ENCODE measurements at regions not wholly inside any gene's neighbourhood (a gene's known extent, or its start where the extent isn't known, plus 50 kb on each side); places are given as distances from the start of the nearest gene placed in this dataset.

DNA sequence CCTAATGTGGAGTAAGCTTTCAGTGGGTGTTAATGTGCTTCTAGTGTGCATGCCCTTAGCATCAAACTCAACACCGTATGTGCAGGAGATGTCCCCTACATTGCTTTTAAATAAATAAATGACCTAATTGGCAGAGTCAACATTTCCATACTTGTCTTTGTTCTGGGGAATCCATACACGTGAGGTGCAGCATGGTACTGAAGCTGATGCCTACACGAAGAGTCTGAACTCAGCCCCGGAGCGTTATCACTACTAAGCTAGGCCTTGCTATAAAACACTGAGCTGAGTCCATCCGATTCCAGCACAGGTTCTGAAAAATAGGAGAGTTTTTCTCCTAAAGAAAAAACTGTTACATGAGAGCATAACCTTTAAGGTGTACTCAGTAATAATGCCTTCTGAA lies 125.0 kb upstream of the DYRK2 start:
- TF ChIP-seq, protein P1, sequence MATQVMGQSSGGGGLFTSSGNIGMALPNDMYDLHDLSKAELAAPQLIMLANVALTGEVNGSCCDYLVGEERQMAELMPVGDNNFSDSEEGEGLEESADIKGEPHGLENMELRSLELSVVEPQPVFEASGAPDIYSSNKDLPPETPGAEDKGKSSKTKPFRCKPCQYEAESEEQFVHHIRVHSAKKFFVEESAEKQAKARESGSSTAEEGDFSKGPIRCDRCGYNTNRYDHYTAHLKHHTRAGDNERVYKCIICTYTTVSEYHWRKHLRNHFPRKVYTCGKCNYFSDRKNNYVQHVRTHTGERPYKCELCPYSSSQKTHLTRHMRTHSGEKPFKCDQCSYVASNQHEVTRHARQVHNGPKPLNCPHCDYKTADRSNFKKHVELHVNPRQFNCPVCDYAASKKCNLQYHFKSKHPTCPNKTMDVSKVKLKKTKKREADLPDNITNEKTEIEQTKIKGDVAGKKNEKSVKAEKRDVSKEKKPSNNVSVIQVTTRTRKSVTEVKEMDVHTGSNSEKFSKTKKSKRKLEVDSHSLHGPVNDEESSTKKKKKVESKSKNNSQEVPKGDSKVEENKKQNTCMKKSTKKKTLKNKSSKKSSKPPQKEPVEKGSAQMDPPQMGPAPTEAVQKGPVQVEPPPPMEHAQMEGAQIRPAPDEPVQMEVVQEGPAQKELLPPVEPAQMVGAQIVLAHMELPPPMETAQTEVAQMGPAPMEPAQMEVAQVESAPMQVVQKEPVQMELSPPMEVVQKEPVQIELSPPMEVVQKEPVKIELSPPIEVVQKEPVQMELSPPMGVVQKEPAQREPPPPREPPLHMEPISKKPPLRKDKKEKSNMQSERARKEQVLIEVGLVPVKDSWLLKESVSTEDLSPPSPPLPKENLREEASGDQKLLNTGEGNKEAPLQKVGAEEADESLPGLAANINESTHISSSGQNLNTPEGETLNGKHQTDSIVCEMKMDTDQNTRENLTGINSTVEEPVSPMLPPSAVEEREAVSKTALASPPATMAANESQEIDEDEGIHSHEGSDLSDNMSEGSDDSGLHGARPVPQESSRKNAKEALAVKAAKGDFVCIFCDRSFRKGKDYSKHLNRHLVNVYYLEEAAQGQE (IDR thresholded peaks at IDR 0.05): no peak
- TF ChIP-seq, protein P2, sequence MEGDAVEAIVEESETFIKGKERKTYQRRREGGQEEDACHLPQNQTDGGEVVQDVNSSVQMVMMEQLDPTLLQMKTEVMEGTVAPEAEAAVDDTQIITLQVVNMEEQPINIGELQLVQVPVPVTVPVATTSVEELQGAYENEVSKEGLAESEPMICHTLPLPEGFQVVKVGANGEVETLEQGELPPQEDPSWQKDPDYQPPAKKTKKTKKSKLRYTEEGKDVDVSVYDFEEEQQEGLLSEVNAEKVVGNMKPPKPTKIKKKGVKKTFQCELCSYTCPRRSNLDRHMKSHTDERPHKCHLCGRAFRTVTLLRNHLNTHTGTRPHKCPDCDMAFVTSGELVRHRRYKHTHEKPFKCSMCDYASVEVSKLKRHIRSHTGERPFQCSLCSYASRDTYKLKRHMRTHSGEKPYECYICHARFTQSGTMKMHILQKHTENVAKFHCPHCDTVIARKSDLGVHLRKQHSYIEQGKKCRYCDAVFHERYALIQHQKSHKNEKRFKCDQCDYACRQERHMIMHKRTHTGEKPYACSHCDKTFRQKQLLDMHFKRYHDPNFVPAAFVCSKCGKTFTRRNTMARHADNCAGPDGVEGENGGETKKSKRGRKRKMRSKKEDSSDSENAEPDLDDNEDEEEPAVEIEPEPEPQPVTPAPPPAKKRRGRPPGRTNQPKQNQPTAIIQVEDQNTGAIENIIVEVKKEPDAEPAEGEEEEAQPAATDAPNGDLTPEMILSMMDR (IDR thresholded peaks at IDR 0.05; ENCODE audit: low read depth, low read length, missing input control): no peak
- TF ChIP-seq, protein P3, sequence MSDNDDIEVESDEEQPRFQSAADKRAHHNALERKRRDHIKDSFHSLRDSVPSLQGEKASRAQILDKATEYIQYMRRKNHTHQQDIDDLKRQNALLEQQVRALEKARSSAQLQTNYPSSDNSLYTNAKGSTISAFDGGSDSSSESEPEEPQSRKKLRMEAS (IDR thresholded peaks at IDR 0.05): no peak
- TF ChIP-seq GABPA (IDR thresholded peaks at IDR 0.05 in 1 of 2, conservative IDR thresholded peaks at IDR 0.05 in 1 of 2) (no peak), JUND (IDR thresholded peaks at IDR 0.05) (no peak), HNF4G (IDR thresholded peaks at IDR 0.05) (no peak), EGR1 (IDR thresholded peaks at IDR 0.05; ENCODE audit: low read depth in 2 of 2) (no peak), RAD21 (IDR thresholded peaks at IDR 0.05) (no peak)
